DLD1 (cell line): ENCODE measurements at regions not wholly inside any gene's neighbourhood (a gene's known extent, or its start where the extent isn't known, plus 50 kb on each side); places are given as distances from the start of the nearest gene placed in this dataset.
"Not testable (repeated sequence)": the region's sequence is repeated elsewhere in the genome, so short reads cannot be mapped to it uniquely, and the experiment has no call there.

ENCODE experiments used
- in situ Hi-C: cut with HindIII; loops from 2 replicates; pipeline ENCODE4 v1.10.0; 2017; ENCODE audit warnings: low sequenced_read_pairs

DNA sequence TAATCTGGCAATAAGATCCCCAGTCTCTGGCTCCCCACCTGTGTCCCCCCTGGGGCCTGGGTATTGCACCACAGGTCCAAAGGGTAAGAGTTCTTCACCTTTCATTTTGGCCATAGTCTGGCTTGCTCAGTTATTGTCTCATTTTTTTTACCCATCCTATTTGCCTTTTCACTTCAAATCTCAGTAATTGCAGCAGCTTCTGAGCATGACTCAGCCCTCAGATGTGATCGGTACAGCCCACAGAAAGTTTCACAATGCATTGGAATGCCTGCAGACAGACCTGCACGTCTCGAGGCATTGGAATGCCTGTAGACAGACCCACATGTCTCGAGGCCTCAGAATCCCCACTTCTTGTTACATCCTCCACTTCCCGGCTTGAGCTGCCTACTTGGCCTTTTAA, 173.6 kb downstream of the NUFIP1 start:
- in situ Hi-C loops: loop anchor here (10.0 kb wide), 1 partner anchor 61 kb away; no protein-coding TSS in a partner anchor

DNA sequence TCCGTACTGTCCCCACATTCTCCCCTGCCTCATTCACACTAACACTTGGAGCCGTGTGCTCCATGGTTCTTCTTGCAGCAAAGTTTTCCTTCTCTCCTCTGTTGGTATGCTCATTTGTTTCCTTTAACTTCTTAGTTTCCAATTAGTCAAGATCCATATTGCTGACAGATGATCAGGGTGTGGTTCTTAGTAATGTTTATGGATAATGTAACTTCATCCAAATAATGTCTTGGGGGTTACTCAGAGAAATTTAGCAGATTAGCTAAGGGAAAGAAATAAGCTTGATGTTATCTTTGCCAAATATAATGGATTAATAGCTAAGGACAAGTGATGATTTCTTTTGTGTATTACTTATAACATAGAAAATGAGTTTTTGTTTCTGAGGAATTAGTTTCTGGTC, 174.4 kb downstream of the NUFIP1 start:
- in situ Hi-C loops: loop anchor here (10.0 kb wide), 1 partner anchor 60 kb away; no protein-coding TSS in a partner anchor

DNA sequence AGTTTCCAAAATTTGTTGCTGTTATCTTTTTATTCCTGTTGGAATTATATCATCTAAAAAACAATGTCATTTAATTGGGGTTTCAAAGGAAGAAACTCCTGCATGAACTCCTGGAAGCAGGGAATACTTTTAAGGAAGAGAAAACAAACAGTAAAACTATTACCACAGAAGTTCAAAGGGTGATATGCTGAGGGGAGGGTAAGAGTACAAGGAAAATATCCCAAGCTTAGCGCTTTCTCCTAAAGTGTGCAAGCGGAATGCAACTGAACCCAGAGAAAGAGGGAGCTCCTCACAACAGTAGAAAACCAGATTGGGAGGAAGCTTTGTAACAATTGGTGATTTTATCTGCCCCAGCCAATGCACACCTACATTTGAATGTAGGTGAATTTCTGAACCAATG, 175.1 kb downstream of the NUFIP1 start:
- in situ Hi-C loops: loop anchor here (10.0 kb wide), 1 partner anchor 59 kb away; no protein-coding TSS in a partner anchor

DNA sequence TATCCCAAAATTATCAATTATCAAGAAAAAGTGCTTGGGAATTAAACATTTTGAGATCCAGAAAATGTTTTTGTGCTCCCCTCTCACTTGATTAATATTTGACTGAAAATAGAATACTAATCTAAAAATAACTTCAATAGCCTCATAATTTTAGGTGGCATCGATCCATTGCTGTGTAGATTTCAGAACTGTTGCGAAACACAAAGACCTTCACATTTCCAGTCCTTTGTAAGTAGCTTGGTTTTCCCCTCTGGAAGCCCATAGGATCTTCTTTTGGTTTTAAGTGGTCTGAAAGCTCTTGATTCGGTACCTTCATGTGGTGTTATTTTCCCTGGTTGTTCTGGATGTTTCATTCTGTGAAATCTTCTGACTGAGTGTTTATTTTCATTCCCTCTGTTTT, 176.5 kb downstream of the NUFIP1 start:
- in situ Hi-C loops: loop anchor here (10.0 kb wide), 1 partner anchor 58 kb away; no protein-coding TSS in a partner anchor

DNA sequence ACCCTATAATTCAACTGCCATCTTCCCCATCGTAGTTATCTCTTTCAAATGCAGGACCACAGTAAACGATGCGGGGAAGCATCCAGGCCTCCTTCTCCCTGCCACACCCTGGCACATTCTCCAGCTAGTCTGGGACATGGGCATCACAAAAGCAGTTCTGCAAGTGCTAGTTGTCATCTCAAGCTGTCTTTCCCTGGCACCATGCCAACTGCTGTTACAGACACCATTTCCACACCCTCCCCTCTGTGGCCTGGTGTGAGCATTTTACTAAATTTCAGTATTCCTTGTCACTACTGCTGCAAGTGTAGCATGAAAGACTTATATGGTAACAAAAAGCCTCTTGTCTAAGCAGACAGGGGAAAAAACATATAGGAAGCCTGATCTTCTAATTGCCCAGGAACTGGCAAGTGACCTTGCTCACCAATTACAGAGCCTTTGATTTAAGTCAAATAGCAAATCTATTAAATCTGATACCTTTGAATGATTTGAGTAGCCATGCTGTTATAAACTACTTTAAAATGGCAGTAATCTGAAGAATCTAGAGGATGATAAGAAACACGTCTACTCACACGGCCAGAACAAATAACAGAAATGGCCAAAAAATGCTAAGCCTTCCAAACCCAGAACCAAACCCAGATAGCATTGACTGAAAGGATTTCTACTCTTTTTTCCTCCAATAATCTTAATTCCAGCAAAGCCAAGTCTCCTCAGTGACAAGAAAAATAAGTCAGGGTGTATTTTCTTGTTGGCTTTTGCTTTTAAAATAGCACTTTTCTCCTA, 179.0 kb downstream of the NUFIP1 start:
- in situ Hi-C loops: loop anchor here (10.0 kb wide), 1 partner anchor 55 kb away; no protein-coding TSS in a partner anchor

DNA sequence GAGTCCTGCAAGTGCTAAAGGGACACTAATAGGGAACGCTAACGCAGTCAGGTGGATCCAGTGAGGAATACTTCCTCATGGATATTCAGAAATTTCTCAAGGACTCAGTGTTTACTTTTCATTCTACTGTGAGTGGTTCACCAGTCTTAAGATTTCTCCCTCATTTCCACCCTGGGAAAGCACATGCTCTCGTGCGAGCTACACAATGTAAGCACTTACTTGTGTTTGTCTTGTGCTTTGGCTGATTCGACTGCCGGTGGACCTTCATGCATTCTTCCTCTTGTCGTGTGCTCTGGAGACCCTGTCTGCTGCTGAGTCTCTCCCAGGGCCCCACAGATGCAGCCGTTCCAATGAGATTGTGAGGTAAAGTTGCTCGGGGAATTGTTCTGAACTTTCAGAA, 180.1 kb downstream of the NUFIP1 start:
- in situ Hi-C loops: no loop called here

DNA sequence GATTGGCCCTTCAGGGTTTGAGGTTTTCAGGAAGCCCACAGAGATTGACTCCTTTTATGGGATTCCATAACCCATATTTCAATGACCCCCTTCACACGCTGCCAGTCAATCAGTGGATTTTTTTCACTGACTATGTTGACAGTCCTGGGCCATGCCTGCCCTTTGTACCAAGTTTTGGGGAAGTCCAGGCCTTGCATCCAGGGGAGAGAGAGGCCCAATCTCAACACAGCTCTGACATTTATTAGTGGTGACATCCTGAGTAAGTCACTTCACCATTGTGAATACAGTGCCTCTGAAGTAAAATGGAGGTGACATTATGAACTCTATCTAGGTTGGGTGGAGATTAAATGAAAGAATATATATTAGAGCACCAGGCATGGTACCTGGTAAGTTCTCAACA, 181.1 kb downstream of the NUFIP1 start:
- in situ Hi-C loops: no loop called here

DNA sequence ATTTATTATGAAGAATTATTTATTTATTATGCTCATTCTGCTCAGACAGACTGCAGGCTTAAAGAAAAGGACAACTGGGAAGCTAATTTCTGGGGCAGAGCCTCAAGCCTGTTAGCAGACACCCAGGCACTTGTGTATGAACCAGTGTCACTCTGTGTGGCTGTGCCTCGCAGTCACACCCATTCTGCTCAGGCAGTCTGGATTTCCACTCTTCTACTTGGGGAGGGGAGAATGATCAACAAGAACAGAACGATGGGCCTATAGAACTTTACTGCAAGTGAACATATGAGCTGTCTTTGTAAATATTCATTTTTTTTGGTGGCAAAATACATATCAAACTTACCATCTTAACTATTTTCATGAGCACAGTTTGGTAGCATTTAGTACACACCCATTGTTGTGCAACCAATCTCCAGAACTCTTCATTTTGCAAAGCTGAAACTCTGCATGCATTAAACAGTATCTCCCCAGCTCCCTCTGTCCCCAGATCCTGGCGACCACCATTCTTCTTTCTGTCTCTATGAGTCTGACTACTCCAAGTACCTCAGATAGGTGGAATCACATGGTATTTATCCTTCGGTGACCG, 181.7 kb downstream of the NUFIP1 start:
- in situ Hi-C loops: no loop called here

DNA sequence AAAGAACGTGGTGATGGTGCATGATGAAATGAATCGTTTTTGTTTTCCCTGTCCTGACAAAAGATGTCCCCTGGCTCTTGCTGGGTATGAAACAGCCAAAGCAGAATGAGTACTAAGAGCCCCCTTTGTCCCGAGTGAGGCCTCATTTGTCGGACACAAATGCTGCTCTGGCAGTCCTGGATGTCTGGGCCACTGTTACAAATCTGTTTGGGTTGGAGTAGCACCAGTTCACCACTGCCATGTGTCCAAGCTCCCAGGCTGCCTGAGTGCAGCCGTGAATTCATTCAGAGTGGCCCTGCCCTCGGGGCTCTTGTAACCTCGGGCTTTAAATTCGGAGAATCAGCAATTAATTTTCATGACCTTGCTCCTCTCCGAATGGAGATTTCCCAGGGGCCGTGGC, 182.4 kb downstream of the NUFIP1 start:
- in situ Hi-C loops: no loop called here

DNA sequence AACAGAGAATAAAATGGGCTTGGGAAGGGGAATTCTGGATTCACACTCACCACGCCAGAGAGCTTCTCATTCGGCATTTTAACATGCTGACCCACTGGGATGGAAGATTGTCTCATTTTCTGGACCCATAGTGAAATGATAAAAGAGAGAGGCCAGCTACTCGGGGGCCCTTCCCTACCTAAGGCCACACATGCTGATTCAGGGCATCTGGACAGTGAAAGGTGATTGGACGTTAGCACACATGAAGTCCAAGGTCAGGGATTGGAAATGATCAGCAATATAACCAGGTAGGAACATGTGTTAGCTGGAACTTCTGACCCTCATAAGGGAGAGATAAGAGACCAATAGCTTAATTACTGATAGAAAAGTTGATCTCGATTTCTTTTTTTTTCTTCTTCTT, 183.7 kb downstream of the NUFIP1 start:
- in situ Hi-C loops: no loop called here

DNA sequence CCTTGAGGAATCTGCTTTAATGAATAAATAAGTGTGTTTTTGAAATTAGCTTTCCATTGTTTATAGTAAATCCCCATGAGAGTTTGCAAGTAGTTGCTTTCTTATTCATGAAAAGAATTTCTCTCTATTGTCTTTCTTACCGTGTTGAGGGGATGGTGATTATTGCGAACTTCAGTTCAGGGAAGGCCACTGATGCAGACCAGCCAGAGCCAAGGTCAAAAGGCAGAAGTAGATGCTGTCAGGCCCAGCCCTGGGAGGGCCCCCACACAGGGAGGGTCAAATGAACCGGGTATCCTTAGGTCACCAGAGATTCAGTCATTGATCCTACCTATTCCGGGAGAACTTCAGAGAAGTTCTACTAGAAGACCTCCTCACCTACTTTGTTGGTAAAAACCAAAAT, 185.9 kb downstream of the NUFIP1 start:
- in situ Hi-C loops: no loop called here

DNA sequence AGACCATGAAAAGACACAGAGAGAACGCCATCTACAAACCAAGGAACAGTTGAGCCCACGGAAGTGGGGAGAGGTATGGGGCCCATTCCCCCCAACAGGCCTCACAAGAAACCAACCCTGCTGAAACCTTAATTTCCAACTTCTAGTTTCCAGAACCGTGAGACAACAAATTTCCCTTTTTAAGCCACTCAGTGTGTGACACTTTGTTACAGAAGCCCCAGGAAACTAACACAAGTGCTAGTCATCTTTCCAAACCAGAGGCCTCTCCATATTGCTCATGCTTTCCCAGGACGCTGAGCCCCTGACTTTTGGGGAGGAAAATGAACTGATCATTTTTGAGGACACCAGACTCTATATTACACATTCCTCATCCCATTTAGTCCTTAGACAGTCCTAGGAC, 186.8 kb downstream of the NUFIP1 start:
- in situ Hi-C loops: no loop called here

DNA sequence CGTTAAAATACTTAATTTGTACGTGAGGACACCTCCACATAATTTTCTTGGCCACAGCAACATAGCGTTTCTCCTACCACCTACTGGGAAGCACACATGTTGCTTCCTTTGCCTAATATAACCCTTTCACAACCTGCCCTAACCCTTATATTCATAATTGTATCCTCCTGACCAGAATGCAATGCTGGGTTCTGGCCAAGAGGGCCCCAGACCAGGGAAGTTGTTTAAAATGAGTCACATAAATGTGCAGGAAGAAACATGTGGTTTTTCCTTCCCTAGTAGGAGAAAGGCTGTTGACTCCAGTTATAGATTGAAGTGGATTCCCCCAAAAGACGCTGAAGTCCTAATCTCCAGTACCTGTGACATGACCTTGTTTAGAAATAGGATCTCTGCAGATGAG, 187.3 kb downstream of the NUFIP1 start:
- in situ Hi-C loops: no loop called here

DNA sequence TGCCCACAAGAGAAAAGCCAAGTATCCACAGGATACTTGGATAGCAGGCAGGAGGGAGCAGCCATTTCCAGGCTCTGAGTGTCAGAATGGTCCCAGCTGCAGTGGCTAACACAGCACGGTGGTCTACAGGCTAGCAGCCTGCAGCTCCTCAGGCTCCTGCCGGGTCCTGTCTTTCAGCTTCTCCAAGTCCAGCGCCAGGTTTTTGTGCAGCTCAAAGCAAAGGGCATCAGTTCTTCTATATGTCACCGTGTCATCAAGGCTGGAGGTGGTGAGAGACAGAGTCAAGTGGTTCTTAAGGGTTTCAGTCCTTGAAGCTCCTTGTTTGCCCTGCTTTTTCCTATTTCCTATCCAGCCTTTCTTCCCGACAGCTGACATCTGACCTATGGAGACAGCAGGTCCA, 188.6 kb downstream of the NUFIP1 start:
- in situ Hi-C loops: no loop called here

DNA sequence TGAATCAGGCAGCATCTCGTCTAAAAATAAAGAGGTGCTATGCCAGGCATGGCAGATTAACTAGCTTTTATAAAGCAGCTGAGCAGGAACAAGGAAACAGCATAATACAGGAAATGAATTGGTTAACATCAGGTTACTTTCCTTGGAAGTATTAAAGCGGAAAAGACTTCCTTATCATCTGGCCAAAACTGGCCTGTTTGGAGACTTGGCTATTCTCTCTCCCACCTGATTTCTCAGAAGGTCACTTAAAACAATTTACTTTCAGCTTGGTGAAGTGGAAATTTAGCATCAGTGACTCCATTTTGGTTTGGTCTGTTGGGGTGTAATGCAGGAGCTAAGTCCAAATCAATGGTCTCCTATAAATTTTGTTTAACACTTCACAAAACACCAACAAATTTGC, 191.6 kb downstream of the NUFIP1 start:
- in situ Hi-C loops: no loop called here

DNA sequence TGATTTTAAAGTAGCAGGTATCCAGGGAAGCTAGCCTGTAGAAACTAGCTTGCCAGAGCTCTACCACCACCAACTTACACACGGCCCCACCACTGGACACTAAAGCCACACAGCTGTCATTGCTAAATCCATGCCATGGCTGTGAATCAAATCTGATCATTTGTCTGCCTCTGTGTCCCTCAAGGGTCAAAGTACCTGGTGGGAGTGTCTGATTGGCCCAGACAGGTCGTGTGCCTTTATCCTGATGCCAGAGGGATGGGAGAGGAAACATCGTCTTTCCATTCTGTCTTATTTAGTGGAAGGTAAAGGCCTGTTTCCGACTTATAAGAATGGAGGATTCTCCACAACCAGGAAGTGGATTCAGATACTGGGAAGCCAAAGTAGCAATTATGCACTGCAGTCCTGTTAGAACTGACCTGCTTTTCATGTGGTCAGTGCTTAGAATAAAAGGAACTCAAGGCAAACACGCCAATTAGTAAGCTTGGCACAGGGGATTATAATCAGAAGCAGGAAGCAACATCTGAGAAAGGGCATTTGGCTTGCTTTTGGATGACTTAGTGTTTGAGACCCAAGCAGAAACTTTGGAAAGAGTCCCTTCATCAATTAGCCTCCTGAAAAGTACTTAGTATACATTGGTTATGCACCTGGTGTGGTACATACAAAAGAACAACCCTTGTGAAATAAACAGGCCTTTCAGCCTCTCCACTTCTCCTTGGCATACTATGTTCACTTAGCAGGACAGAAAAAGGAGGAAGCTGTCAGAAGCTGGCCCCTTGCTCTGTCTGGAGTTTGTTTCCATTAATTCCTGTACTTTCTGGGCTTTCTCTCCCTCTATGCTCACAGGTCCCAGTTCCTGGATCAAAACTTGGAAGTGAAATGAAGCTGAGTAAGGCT, 192.4 kb downstream of the NUFIP1 start:
- in situ Hi-C loops: no loop called here

DNA sequence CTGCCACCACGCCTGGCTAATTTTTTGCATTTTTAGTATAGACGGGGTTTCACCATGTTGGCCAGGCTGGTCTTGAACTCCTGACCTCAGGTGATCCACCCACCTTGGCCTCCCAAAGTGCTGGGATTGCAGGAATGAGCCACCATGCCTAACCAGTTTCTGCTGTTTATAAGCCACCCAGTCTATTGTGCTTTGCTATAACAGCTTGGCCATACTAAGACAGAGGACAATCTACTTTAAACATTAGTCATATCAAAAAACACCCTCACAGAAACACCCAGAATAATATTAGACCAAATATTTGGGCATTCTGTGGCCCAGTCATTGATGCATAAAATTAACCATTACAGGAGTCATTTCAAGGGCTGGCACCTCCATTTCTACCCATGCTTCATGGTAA, 193.2 kb downstream of the NUFIP1 start:
- in situ Hi-C loops: not testable (repeated sequence)

DNA sequence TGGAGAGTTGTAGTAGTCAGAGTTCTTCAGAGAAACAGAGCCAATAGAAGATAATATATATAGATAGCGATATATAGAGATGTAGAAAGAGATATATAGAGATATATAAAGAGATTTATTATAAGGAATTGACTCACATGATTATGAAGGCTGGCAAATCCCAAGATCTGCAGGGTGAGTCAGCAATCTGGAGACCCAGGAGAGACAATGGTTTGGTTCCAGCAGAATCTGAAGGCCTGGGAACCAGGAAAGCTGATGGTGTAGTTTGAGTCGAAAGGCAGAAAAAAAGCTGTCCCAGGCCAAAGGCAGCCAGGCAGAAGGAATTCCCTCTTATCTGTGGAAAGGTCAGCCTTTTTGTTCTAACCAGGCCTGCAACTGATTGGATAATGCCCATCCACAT, 194.1 kb downstream of the NUFIP1 start:
- in situ Hi-C loops: no loop called here

DNA sequence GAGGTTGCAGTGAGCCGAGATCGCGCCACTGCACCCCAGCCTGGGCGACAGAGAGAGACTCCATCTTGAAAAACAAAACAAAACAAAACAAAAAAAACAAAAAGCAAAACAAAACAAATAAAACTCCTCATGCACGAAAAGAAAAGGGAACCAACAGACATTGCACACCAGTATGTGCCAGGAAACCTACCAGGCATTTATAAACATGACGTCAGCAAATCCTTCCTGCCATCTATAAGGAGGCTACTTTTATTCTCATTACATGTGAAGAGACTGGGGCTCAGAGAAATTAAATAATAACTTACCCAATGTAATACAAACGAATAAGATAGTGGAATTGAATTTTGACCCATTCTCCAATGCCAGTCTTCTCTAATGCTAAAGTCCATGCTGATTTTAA, 197.2 kb downstream of the NUFIP1 start:
- in situ Hi-C loops: no loop called here

DNA sequence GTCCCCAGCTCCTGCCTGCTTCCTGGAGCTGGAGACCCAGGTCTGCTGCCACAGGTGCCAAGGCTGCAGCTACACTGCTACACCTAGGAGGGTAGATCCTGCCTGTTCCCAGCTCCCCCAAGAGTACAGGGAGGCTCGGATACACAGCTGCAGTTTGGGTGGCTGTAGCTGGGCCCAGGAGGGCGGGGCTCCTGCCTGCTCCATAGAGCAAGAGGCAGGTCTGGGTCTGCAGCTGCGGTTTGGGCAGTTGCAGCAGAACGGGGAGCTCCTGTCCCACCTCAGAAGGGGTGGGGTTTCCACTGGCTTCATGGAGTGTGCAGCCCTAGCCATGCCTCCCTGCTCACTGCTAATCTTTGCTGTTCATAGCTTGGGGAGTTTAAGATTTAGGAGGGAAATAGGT, 199.0 kb downstream of the NUFIP1 start:
- in situ Hi-C loops: no loop called here

DNA sequence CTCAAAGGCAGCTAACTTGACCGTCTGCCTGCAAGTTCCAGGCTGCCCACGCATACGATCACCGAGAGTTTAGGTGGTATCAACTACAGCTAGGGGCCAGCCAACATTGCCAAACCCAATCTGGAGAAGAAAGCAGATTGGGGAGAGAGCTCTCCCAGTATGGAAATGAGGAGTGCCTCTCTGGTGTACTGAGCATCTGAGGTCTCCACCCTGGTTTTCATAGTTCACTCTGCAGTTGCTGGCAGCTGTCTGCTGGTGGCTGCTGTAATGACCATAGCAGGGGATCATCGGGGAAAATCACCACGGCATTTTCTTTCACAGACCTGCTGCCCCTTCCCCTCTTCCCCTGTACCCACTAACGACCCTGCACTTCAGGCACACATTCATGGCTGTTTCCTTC, 201.7 kb downstream of the NUFIP1 start:
- in situ Hi-C loops: no loop called here
